Activated CD4-positive, alpha-beta T cell treated with anti-CD3 and anti-CD28 coated beads, Interleukin-2, amount 10 ng/mL, durations not matched to agents 24 days and 14 days (primary cell): ENCODE measurements at regions not wholly inside any gene's neighbourhood (a gene's known extent, or its start where the extent isn't known, plus 50 kb on each side); places are given as distances from the start of the nearest gene placed in this dataset.

ENCODE experiments used
- DNase-seq: peaks from one replicate; pipeline ENCODE4 v3.0.0; 2022
- H3K27ac Mint-ChIP-seq: one replicate; pipeline ENCODE4 v1.8.0; 2022; ENCODE audit warnings: mild to moderate bottlenecking, mixed read lengths
- H3K27me3 Mint-ChIP-seq: one replicate; pipeline ENCODE4 v1.8.0; 2022; ENCODE audit warnings: mixed read lengths
- H3K36me3 Mint-ChIP-seq: one replicate; pipeline ENCODE4 v1.8.0; 2022; ENCODE audit warnings: low read depth, mild to moderate bottlenecking, mixed read lengths
- H3K4me1 Mint-ChIP-seq: one replicate; pipeline ENCODE4 v1.8.0; 2021; ENCODE audit warnings: mixed read lengths
- H3K4me3 Mint-ChIP-seq: one replicate; pipeline ENCODE4 v1.8.0; 2022; ENCODE audit warnings: mild to moderate bottlenecking, moderate library complexity, mixed read lengths
- H3K9me3 Mint-ChIP-seq: one replicate; pipeline ENCODE4 v1.8.0; 2021; ENCODE audit warnings: mixed read lengths
- intact Hi-C: fragments of 100-400 bp; cut with micrococcal nuclease; formaldehyde crosslinking; loops from one replicate; pipeline ENCODE4 v1.15.1; 2023

GRCh38 chr4:176009254-176009653 is 56.4 kb upstream of the WDR17 start:
- H3K27me3 Mint-ChIP-seq, result no peaks in the 10 kb centered on the region

GRCh38 chr4:176011529-176011928 is 54.1 kb upstream of the WDR17 start:
- Mint-ChIP-seq H3K27ac (no peak overlapping the region), H3K36me3 (no peaks in the 10 kb centered on the region), H3K4me3 (no peak overlapping the region), H3K27me3 (no peaks in the 10 kb centered on the region), H3K4me1 (no peaks in the 10 kb centered on the region), H3K9me3 (peaks cover 4% of the 10 kb centered on the region)
- intact Hi-C loops, result no loop called here
- no peak for DNase-seq

More at GRCh38 chr4:176009254-176009653, 56.4 kb upstream of the WDR17 start:
- no peak for DNase-seq
- Mint-ChIP-seq H3K9me3 (no peaks in the 10 kb centered on the region), H3K4me1 (no peaks in the 10 kb centered on the region), H3K36me3 (no peaks in the 10 kb centered on the region), H3K27ac (no peak overlapping the region), H3K4me3 (no peak overlapping the region)
- intact Hi-C loops, result no loop called here

DNA sequence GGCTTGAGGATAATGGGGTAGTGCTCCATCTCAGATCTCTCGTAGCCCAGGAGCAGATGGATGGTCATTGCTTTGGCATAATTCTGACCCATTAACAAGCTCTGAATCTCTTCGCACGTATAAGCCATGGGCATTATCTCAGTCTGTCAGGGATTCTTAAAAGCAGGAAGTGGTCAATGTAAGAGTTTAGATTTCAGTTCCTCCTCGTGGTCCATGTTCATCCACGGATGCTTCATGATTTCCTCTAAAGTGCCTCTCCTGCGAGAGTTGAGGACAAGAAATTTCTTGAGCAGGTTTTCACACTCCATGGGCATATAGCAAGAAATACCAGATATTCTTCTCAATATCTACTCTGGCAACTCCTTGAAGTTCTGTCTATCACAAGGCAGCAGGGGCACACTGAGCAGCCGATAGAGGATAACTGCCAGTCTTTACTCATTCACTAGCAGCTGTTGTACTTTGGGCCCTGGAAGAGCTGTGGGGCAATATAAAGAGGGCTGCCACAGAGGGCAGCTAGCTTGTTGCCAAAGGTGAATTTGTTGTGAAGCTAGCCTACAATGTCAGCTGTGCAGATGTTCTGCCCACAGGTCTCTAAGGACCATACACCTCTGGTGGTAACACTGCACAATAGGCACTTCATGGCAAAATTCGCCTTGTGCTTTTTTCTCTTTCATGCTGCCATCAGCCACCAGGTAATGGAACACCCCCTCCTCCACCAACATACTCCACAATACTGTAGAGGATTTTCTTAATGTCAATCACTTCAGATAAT is 52.0 kb upstream of the WDR17 start:
- H3K36me3 Mint-ChIP-seq, result no peaks in the 10 kb centered on the region
- DNase-seq, result no peak
- no peaks in the 10 kb centered on the region for H3K27me3 Mint-ChIP-seq
- H3K9me3 Mint-ChIP-seq, result peaks cover 4% of the 10 kb centered on the region
- intact Hi-C loops, result no loop called here
- no peak overlapping the region for H3K4me3 Mint-ChIP-seq
- no peaks in the 10 kb centered on the region for H3K4me1 Mint-ChIP-seq
- no peak overlapping the region for H3K27ac Mint-ChIP-seq

GRCh38 chr4:176014583-176015108 is 51.0 kb upstream of the WDR17 start:
- no peaks in the 10 kb centered on the region for H3K4me1 Mint-ChIP-seq
- H3K27ac Mint-ChIP-seq, result no peak overlapping the region
- no peak overlapping the region for H3K4me3 Mint-ChIP-seq
- H3K27me3 Mint-ChIP-seq, result no peaks in the 10 kb centered on the region
- H3K9me3 Mint-ChIP-seq, result peaks cover 4% of the 10 kb centered on the region
- H3K36me3 Mint-ChIP-seq, result no peaks in the 10 kb centered on the region
- no peak for DNase-seq
- intact Hi-C loops, result no loop called here
